ENCODE measurements at regions not wholly inside any gene's neighbourhood (a gene's known extent, or its start where the extent isn't known, plus 50 kb on each side); places are given as distances from the start of the nearest gene placed in this dataset.

- Histone ChIP-seq H4K20me1 (ENCODE audit: insufficient read depth, poor library complexity, severe bottlenecking) (no peaks in the 10 kb centered on the region), H3K27me3 (peaks cover 20% of the 10 kb centered on the region), H3K4me2 (peak overlapping the region; percentile 92), H2AFZ (peak overlapping the region; percentile 66), H3K27ac (no peak overlapping the region), H3K9me3 (ENCODE audit: low read depth) (no peaks in the 10 kb centered on the region), H3K4me1 (ENCODE audit: insufficient read depth) (peaks cover 4% of the 10 kb centered on the region), H3K9me2 (replicated peaks; ENCODE audit: insufficient read depth) (no peaks in the 10 kb centered on the region), H3K79me2 (no peaks in the 10 kb centered on the region), H3K36me3 (replicated peaks; ENCODE audit: insufficient read depth, low read depth) (no peaks in the 10 kb centered on the region), H3K4me3 (no peak overlapping the region)
- no peak for TF ChIP-seq EZH2phosphoT487 (IDR thresholded peaks at IDR 0.05; ENCODE audit: low read depth, severe bottlenecking, unreplicated experiment)
- no peak for TF ChIP-seq EZH2 (IDR thresholded peaks at IDR 0.05; ENCODE audit: borderline replicate concordance)
- TF ChIP-seq, protein P1, sequence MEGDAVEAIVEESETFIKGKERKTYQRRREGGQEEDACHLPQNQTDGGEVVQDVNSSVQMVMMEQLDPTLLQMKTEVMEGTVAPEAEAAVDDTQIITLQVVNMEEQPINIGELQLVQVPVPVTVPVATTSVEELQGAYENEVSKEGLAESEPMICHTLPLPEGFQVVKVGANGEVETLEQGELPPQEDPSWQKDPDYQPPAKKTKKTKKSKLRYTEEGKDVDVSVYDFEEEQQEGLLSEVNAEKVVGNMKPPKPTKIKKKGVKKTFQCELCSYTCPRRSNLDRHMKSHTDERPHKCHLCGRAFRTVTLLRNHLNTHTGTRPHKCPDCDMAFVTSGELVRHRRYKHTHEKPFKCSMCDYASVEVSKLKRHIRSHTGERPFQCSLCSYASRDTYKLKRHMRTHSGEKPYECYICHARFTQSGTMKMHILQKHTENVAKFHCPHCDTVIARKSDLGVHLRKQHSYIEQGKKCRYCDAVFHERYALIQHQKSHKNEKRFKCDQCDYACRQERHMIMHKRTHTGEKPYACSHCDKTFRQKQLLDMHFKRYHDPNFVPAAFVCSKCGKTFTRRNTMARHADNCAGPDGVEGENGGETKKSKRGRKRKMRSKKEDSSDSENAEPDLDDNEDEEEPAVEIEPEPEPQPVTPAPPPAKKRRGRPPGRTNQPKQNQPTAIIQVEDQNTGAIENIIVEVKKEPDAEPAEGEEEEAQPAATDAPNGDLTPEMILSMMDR (IDR thresholded peaks at IDR 0.05; ENCODE audit: poor library complexity), result no peak
- whole genome bisulfite sequencing (ENCODE audit: low lambda C conversion rate, missing lambda C conversion rate), result 65% methylated on average over 6 of the region's 6 CpGs
- DNase-seq (ENCODE audit: low spot score), result no peak
Measured at GRCh38 chr5:159772698-159773061, 143.6 kb upstream of the ADRA1B start.

- 3% methylated on average over 71 of the region's 71 CpGs for WGBS (ENCODE audit: low lambda C conversion rate, missing lambda C conversion rate)
- Histone ChIP-seq H3K79me2 (no peaks in the 10 kb centered on the region), H3K9me2 (replicated peaks; ENCODE audit: insufficient read depth) (no peaks in the 10 kb centered on the region), H3K4me1 (ENCODE audit: insufficient read depth) (peaks cover 4% of the 10 kb centered on the region), H3K4me3 (peak overlapping the region; percentile 5), H3K36me3 (replicated peaks; ENCODE audit: insufficient read depth, low read depth) (no peaks in the 10 kb centered on the region), H4K20me1 (ENCODE audit: insufficient read depth, poor library complexity, severe bottlenecking) (no peaks in the 10 kb centered on the region), H3K27ac (peak overlapping the region; percentile 37), H3K4me2 (peak overlapping the region; percentile 92), H3K27me3 (peaks cover 20% of the 10 kb centered on the region), H2AFZ (peak overlapping the region; percentile 66), H3K9me3 (ENCODE audit: low read depth) (no peaks in the 10 kb centered on the region)
- DNase-seq (ENCODE audit: low spot score), result peak; percentile 88
- TF ChIP-seq EZH2 (IDR thresholded peaks at IDR 0.05; ENCODE audit: borderline replicate concordance) (no peak), EZH2phosphoT487 (IDR thresholded peaks at IDR 0.05; ENCODE audit: low read depth, severe bottlenecking, unreplicated experiment) (no peak)
- TF ChIP-seq, protein P1 (IDR thresholded peaks at IDR 0.05; ENCODE audit: poor library complexity), result peak; percentile 42
Measured at GRCh38 chr5:159773062-159773924, 143.0 kb upstream of the ADRA1B start.

DNA sequence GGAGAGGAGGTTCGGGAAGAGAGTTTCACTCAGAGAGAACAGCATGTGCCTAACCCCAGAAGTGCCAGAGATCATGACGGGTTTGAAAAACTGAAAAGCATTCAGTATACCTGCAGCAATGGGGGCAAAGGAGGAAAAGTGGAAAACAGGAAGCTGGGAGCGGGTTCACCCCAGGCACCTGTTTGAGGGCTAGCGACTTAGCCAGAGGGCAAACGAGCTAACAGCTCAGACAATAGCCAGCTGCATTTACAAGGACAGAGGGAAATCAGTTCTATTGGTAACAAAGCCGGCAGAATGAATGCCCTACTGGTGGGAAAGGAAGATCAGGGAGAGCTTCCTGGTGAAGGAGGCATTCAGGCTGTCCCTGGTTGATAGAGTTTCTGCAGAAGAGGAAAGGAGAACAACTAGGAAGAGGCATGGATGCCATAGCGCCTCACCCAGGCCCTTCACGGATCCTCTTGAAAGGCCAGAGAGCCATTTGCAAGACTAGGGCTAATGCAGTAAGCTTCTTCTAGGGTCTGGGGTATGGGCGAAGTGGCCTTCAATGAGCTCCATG lies 141.7 kb upstream of the ADRA1B start:
- Histone ChIP-seq H3K4me1 (ENCODE audit: insufficient read depth) (peaks cover 4% of the 10 kb centered on the region), H3K27ac (no peak overlapping the region), H3K27me3 (peaks cover 20% of the 10 kb centered on the region), H3K36me3 (replicated peaks; ENCODE audit: insufficient read depth, low read depth) (no peaks in the 10 kb centered on the region), H3K4me3 (no peak overlapping the region), H3K4me2 (no peak overlapping the region), H3K9me3 (ENCODE audit: low read depth) (no peaks in the 10 kb centered on the region), H4K20me1 (ENCODE audit: insufficient read depth, poor library complexity, severe bottlenecking) (no peaks in the 10 kb centered on the region), H2AFZ (no peak overlapping the region), H3K9me2 (replicated peaks; ENCODE audit: insufficient read depth) (no peaks in the 10 kb centered on the region), H3K79me2 (no peaks in the 10 kb centered on the region)
- TF ChIP-seq EZH2 (IDR thresholded peaks at IDR 0.05; ENCODE audit: borderline replicate concordance), result no peak
- no peak for TF ChIP-seq EZH2phosphoT487 (IDR thresholded peaks at IDR 0.05; ENCODE audit: low read depth, severe bottlenecking, unreplicated experiment)
- TF ChIP-seq, protein P1 (IDR thresholded peaks at IDR 0.05; ENCODE audit: poor library complexity), result no peak
- 72% methylated on average over 9 of the region's 9 CpGs for WGBS (ENCODE audit: low lambda C conversion rate, missing lambda C conversion rate)
- no peak for DNase-seq (ENCODE audit: low spot score)

All from hepatocyte (in vitro differentiated cells).